CD14-positive monocyte (primary cell): ENCODE measurements at regions not wholly inside any gene's neighbourhood (a gene's known extent, or its start where the extent isn't known, plus 50 kb on each side); places are given as distances from the start of the nearest gene placed in this dataset.

Experiments used
- DNase-seq, 3 donors: peaks; one replicate each; pipeline ENCODE4 v3.0.0-alpha.2; 2011 to 2022
- H2AFZ ChIP-seq: 2 replicates; pipeline ENCODE4 v1.6.0; 2012; ENCODE audit warnings: mild to moderate bottlenecking, low read depth, low read length, inconsistent platforms; ENCODE audit not compliant: insufficient read depth, poor library complexity, severe bottlenecking
- H3K27ac ChIP-seq, 2 donors: 1 replicate in 1 of 2; 2 replicates in 1 of 2; pipeline ENCODE4 v1.5.1; 2012 to 2013; ENCODE audit warnings: low read length in 2 of 2, control low read depth in 1 of 2, inconsistent platforms in 1 of 2, low read depth in 1 of 2, mild to moderate bottlenecking in 1 of 2
- H3K27me3 ChIP-seq, 2 donors: one replicate each; pipeline versions ENCODE4 v1.6.0 to v1.6.1; 2011 to 2013; ENCODE audit warnings: low read length in 2 of 2; ENCODE audit not compliant: control insufficient read depth in 2 of 2, insufficient read depth in 2 of 2
- H3K36me3 ChIP-seq, 2 donors: replicated peaks in 1 of 2; 1 replicate in 1 of 2; 2 replicates in 1 of 2; pipeline versions ENCODE4 v1.5.1 to v1.6.1; 2012 to 2013; ENCODE audit warnings: low read length in 2 of 2, control low read depth in 1 of 2, inconsistent platforms in 1 of 2, mild to moderate bottlenecking in 1 of 2; ENCODE audit not compliant: insufficient read depth in 2 of 2, control insufficient read depth in 1 of 2
- H3K4me1 ChIP-seq, 2 donors: 1 replicate in 1 of 2; 2 replicates in 1 of 2; pipeline versions ENCODE4 v1.5.1 to v1.6.1; 2012 to 2013; ENCODE audit warnings: low read length in 2 of 2, control low read depth in 1 of 2, inconsistent platforms in 1 of 2, mild to moderate bottlenecking in 1 of 2, moderate library complexity in 1 of 2; ENCODE audit not compliant: insufficient read depth in 2 of 2, control insufficient read depth in 1 of 2
- H3K4me2 ChIP-seq: replicated peaks from 2 replicates; pipeline ENCODE3; 2012; ENCODE audit warnings: low read length, moderate library complexity, mild to moderate bottlenecking; ENCODE audit not compliant: poor library complexity, severe bottlenecking; ENCODE audit errors: extremely low read depth
- H3K4me3 ChIP-seq, 3 experiments: fragments of 200-600 bp in 1 of 3; sonication (generic) in 1 of 3; replicated peaks in 1 of 3; 1 replicate in 2 of 3; 2 replicates in 1 of 3; pipeline ENCODE4 v1.5.1; 2011 to 2013; ENCODE audit warnings: low read length in 3 of 3, mild to moderate bottlenecking in 3 of 3, control low read depth in 2 of 3, low read depth in 2 of 3, inconsistent platforms in 1 of 3, moderate library complexity in 1 of 3
- H3K79me2 ChIP-seq: 2 replicates; pipeline ENCODE4 v1.6.0; 2012; ENCODE audit warnings: mild to moderate bottlenecking, control low read depth, inconsistent platforms, low read length, moderate library complexity; ENCODE audit not compliant: insufficient read depth
- H3K9ac ChIP-seq: 2 replicates; pipeline ENCODE4 v1.6.0; 2017; ENCODE audit warnings: low read length, mild to moderate bottlenecking; ENCODE audit not compliant: insufficient read depth, poor library complexity, severe bottlenecking
- H3K9me3 ChIP-seq, 2 donors: replicated peaks in 1 of 2; 1 replicate in 1 of 2; 2 replicates in 1 of 2; pipeline versions ENCODE4 v1.5.1 to v1.6.1; 2012 to 2013; ENCODE audit warnings: low read length in 2 of 2, control low read depth in 1 of 2; ENCODE audit not compliant: control insufficient read depth in 1 of 2, insufficient read depth in 1 of 2
- H4K20me1 ChIP-seq: 2 replicates; pipeline ENCODE4 v1.6.0; 2012; ENCODE audit warnings: mild to moderate bottlenecking, low read length, control low read depth, moderate library complexity; ENCODE audit not compliant: insufficient read depth
- H3K27ac Mint-ChIP-seq, 7 donors: one replicate each; pipeline ENCODE4 v1.8.0; 2020; ENCODE audit warnings: mild to moderate bottlenecking in 7 of 7, mixed read lengths in 7 of 7, moderate library complexity in 6 of 7, inconsistent platforms in 2 of 7
- H3K27me3 Mint-ChIP-seq, 3 donors: one replicate each; pipeline ENCODE4 v1.8.0; 2021 to 2022; ENCODE audit warnings: low read depth in 3 of 3, mild to moderate bottlenecking in 3 of 3, mixed read lengths in 3 of 3, moderate library complexity in 3 of 3, inconsistent platforms in 1 of 3
- H3K36me3 Mint-ChIP-seq, 2 donors: one replicate each; pipeline ENCODE4 v1.8.0; 2020; ENCODE audit warnings: mixed read lengths in 2 of 2, inconsistent platforms in 1 of 2, mild to moderate bottlenecking in 1 of 2
- H3K4me1 Mint-ChIP-seq: one replicate; pipeline ENCODE4 v1.8.0; 2020; ENCODE audit warnings: mild to moderate bottlenecking, mixed read lengths
- H3K4me3 Mint-ChIP-seq, 2 donors: one replicate each; pipeline ENCODE4 v1.8.0; 2020; ENCODE audit warnings: mild to moderate bottlenecking in 2 of 2, mixed read lengths in 2 of 2, moderate library complexity in 1 of 2
- H3K9me3 Mint-ChIP-seq, 7 donors: one replicate each; pipeline ENCODE4 v1.8.0; 2020 to 2022; ENCODE audit warnings: mixed read lengths in 7 of 7, mild to moderate bottlenecking in 6 of 7, moderate library complexity in 6 of 7, inconsistent platforms in 2 of 7
- WGBS: methylation state at CpG from one replicate; pipeline ENCODE4 v1.1.5; 2013; ENCODE audit warnings: missing lambda C conversion rate; ENCODE audit not compliant: insufficient coverage; 5-methylcytosine and 5-hydroxymethylcytosine counted together
- intact Hi-C, 2 donors: fragments of 100-400 bp; cut with micrococcal nuclease; formaldehyde crosslinking; loops; one replicate each; pipeline versions ENCODE4 v1.15.0 to v1.15.1; 2023
- TF ChIP-seq, protein P1 (sequence below): fragments of 200-600 bp; IDR thresholded peaks from one replicate; pipeline ENCODE4 v1.8.0; 2022; ENCODE audit warnings: antibody characterized with exemption, mild to moderate bottlenecking

DNA sequence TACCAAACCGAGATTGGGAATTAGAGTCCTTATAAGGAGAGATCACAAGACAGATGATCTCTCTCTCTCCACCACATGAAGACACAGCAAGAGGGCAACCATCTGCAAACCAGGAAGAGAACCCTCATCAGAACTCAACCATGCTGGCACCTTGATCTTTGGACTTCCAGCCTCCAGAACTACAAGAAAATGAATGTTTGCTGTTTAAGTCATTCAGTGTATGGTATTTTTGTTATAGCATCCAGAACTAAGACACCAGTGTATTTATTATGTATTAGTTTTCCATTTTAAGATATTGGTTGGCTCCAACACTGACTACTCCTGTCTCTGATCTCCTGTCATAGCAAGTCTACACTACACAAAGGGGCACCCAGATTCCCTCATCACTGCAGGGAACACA is 86.9 kb downstream of the CCDC34 start:
- H3K27ac Mint-ChIP-seq = no peak overlapping the region
- no CpG with 5 or more reads among the region's 1 CpG for WGBS
- H3K27me3 Mint-ChIP-seq = no peaks in the 10 kb centered on the region
- DNase-seq = no peak
- no peaks in the 10 kb centered on the region for H3K36me3 Mint-ChIP-seq
- no peaks in the 10 kb centered on the region for H3K36me3 ChIP-seq
- H3K9ac ChIP-seq = no peak overlapping the region
- intact Hi-C loops = no loop called here
- no peak overlapping the region for H3K27ac ChIP-seq
- H3K4me1 ChIP-seq = no peaks in the 10 kb centered on the region
- H3K4me3 Mint-ChIP-seq = no peak overlapping the region
- H4K20me1 ChIP-seq = no peaks in the 10 kb centered on the region
- H3K27me3 ChIP-seq = no peaks in the 10 kb centered on the region
- peaks cover 0 to 10% of the 10 kb centered on the region in 2 donors for H3K9me3 ChIP-seq
- H2AFZ ChIP-seq = no peak overlapping the region
- H3K4me3 ChIP-seq = no peak overlapping the region
- no peaks in the 10 kb centered on the region for H3K79me2 ChIP-seq
- peaks cover 4 to 17% (median 11%) of the 10 kb centered on the region in 7 donors for H3K9me3 Mint-ChIP-seq
- no peaks in the 10 kb centered on the region for H3K4me1 Mint-ChIP-seq
- no peak overlapping the region for H3K4me2 ChIP-seq
- TF ChIP-seq, protein P1, sequence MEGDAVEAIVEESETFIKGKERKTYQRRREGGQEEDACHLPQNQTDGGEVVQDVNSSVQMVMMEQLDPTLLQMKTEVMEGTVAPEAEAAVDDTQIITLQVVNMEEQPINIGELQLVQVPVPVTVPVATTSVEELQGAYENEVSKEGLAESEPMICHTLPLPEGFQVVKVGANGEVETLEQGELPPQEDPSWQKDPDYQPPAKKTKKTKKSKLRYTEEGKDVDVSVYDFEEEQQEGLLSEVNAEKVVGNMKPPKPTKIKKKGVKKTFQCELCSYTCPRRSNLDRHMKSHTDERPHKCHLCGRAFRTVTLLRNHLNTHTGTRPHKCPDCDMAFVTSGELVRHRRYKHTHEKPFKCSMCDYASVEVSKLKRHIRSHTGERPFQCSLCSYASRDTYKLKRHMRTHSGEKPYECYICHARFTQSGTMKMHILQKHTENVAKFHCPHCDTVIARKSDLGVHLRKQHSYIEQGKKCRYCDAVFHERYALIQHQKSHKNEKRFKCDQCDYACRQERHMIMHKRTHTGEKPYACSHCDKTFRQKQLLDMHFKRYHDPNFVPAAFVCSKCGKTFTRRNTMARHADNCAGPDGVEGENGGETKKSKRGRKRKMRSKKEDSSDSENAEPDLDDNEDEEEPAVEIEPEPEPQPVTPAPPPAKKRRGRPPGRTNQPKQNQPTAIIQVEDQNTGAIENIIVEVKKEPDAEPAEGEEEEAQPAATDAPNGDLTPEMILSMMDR = no peak

DNA sequence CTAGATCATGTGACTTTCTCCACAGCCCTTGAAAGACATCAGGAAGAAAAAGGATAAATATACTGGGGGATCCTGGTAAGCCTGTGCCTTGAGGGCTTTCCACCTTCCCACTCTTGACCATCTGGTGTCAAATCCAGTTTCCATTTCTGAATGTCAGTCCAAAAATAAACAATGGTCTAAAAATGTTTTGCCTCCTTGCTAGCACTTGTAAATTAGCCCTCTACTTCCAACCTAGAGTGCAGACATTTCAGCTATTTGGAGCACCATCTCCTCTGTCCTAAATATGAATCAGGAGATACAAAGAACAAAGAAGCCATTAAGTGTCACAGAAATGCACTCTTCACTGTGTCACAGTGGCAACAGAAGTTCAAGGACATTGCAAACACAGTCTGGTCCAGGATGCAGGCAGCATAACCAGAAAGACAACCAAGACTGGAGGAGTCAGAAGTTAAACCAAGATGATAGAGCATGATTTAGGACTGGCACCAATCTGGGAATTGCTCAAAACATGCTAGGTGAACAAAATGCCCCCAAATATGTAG is 88.1 kb downstream of the CCDC34 start:
- no peaks in the 10 kb centered on the region for H3K27me3 Mint-ChIP-seq
- H3K27ac Mint-ChIP-seq = no peak overlapping the region

More for the DNA sequence above, 88.1 kb downstream of the CCDC34 start:
- Histone ChIP-seq H3K9ac (no peak overlapping the region), H3K36me3 (no peaks in the 10 kb centered on the region), H3K4me2 (no peak overlapping the region), H3K4me3 (no peak overlapping the region), H3K9me3 (peaks cover 0 to 10% of the 10 kb centered on the region in 2 donors), H3K27me3 (no peaks in the 10 kb centered on the region), H2AFZ (no peak overlapping the region), H3K79me2 (no peaks in the 10 kb centered on the region), H4K20me1 (no peaks in the 10 kb centered on the region), H3K4me1 (no peaks in the 10 kb centered on the region), H3K27ac (no peak overlapping the region)
- Mint-ChIP-seq H3K36me3 (no peaks in the 10 kb centered on the region), H3K4me3 (no peak overlapping the region), H3K9me3 (peaks cover 4 to 21% (median 12%) of the 10 kb centered on the region in 7 donors), H3K4me1 (no peaks in the 10 kb centered on the region)
- no peak for DNase-seq
- intact Hi-C loops = no loop called here
- TF ChIP-seq, protein P1 = no peak
